Neural cell (in vitro differentiated cells): ENCODE measurements at regions not wholly inside any gene's neighbourhood (a gene's known extent, or its start where the extent isn't known, plus 50 kb on each side); places are given as distances from the start of the nearest gene placed in this dataset.

Source experiments
- EP300 ChIP-seq: fragments of 450-650 bp; conservative IDR thresholded peaks from 2 replicates; pipeline ENCODE4 v1.6.1; 2014; ENCODE audit warnings: antibody characterized with exemption, mild to moderate bottlenecking, moderate library complexity; ENCODE audit not compliant: poor library complexity, severe bottlenecking
- POLR2AphosphoS5 ChIP-seq: IDR thresholded peaks from 2 replicates; pipeline ENCODE4 v1.6.1; 2012

GRCh38 chrX:13215729-13216128 is 104.1 kb downstream of the ATXN3L start:
- TF ChIP-seq EP300 (no peak), POLR2AphosphoS5 (no peak)
